Neural progenitor cell (in vitro differentiated cells): ENCODE measurements at regions not wholly inside any gene's neighbourhood (a gene's known extent, or its start where the extent isn't known, plus 50 kb on each side); places are given as distances from the start of the nearest gene placed in this dataset.

Experiments used
- EZH2 ChIP-seq: fragments of 200-600 bp; sonication (generic); IDR thresholded peaks from 2 replicates; pipeline ENCODE4 v1.6.1; 2017; ENCODE audit warnings: antibody characterized with exemption, mild to moderate bottlenecking, moderate library complexity
- EZH2phosphoT487 ChIP-seq: fragments of 200-600 bp; sonication (generic); IDR thresholded peaks from 2 replicates; pipeline ENCODE4 v1.6.1; 2017; ENCODE audit warnings: antibody characterized with exemption
- TF ChIP-seq, protein P1 (sequence below): fragments of 200-600 bp; sonication (generic); IDR thresholded peaks from 2 replicates; pipeline ENCODE4 v1.5.1; 2017; ENCODE audit warnings: antibody characterized with exemption, mild to moderate bottlenecking

DNA sequence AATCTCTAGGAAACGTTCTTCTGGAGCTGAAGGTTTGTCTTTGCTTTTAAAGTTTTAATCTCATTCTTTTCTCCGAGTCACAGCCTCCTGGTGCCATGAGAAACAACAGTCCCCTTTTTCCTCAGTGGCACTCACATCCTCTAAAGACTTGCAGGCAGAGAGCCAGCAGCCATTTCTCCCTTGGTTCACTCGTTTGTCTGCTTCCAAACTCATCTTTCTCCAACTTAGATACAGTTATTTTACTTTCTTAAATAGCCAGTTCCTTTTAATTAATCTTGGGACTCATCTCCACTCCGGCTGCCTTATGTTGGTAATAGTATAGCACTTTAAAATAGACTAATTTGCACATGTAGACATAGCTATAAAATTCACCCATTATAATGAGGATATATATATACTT lies 555.2 kb downstream of the FGF9 start:
- TF ChIP-seq EZH2 (no peak), EZH2phosphoT487 (no peak)
- TF ChIP-seq, protein P1, sequence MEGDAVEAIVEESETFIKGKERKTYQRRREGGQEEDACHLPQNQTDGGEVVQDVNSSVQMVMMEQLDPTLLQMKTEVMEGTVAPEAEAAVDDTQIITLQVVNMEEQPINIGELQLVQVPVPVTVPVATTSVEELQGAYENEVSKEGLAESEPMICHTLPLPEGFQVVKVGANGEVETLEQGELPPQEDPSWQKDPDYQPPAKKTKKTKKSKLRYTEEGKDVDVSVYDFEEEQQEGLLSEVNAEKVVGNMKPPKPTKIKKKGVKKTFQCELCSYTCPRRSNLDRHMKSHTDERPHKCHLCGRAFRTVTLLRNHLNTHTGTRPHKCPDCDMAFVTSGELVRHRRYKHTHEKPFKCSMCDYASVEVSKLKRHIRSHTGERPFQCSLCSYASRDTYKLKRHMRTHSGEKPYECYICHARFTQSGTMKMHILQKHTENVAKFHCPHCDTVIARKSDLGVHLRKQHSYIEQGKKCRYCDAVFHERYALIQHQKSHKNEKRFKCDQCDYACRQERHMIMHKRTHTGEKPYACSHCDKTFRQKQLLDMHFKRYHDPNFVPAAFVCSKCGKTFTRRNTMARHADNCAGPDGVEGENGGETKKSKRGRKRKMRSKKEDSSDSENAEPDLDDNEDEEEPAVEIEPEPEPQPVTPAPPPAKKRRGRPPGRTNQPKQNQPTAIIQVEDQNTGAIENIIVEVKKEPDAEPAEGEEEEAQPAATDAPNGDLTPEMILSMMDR, result no peak
